ENCODE measurements at regions not wholly inside any gene's neighbourhood (a gene's known extent, or its start where the extent isn't known, plus 50 kb on each side); places are given as distances from the start of the nearest gene placed in this dataset.
"Not testable (repeated sequence)": the region's sequence is repeated elsewhere in the genome, so short reads cannot be mapped to it uniquely, and the experiment has no call there.

DNA sequence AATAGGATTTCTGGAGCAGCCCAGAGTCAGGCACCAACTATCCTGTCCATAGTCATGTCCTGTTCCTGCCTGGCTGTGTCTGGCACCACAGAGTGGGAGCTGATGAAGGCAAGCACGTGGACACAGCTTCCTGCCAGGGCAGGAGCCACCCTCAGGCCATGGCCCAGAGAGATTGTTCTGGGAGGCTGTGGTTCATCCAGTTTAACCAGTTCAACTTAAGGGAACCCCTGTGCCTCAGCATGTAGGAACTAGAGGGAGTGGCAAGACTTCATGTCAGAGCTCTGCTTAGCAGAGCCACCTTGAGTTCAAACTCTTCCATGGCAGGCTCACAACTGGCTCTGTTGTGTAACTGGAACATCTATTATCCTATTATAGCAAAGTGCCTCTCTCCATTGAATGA, 73.2 kb upstream of the NCKAP5 start:
- Mint-ChIP-seq H3K4me1 (no peaks in the 10 kb centered on the region), H3K27ac (no peak overlapping the region), H3K27me3 (no peaks in the 10 kb centered on the region), H3K36me3 (no peaks in the 10 kb centered on the region), H3K9me3 (peaks cover 0 to 3% (median 0%) of the 10 kb centered on the region in 3 donors), H3K4me3 (no peak overlapping the region)
- no CpG with 5 or more reads among the region's 1 CpG for WGBS (ENCODE audit: insufficient coverage)
- Histone ChIP-seq H3K4me3 (ENCODE audit: control insufficient read depth in 1 of 2, extremely low read depth in 1 of 2, low read length in 1 of 2) (no peak overlapping the region), H3K9me3 (no peaks in the 10 kb centered on the region), H3K4me1 (ENCODE audit: control insufficient read depth in 1 of 2, extremely low read depth in 1 of 2, insufficient read depth in 2 of 2, low read length in 2 of 2) (no peaks in the 10 kb centered on the region), H3K27me3 (replicated peaks in 1 of 2; ENCODE audit: control insufficient read depth in 2 of 2, extremely low read depth in 1 of 2, insufficient read depth in 2 of 2, low read length in 1 of 2) (no peaks in the 10 kb centered on the region), H3K27ac (ENCODE audit: low read length) (no peak overlapping the region), H3K36me3 (ENCODE audit: control insufficient read depth in 2 of 2, extremely low read depth in 1 of 2, insufficient read depth in 1 of 2, low read length in 1 of 2) (no peaks in the 10 kb centered on the region)
- DNase-seq (no peak), ATAC-seq (replicated peaks in 1 of 4) (no peak)
- POLR2A ChIA-PET: interaction anchor here in 1 of 2 donors (0.7 kb wide), 1 partner anchor 31 kb away, joined by 3 read pairs; no protein-coding TSS in a partner anchor
- CTCF ChIA-PET: no interaction called here

DNA sequence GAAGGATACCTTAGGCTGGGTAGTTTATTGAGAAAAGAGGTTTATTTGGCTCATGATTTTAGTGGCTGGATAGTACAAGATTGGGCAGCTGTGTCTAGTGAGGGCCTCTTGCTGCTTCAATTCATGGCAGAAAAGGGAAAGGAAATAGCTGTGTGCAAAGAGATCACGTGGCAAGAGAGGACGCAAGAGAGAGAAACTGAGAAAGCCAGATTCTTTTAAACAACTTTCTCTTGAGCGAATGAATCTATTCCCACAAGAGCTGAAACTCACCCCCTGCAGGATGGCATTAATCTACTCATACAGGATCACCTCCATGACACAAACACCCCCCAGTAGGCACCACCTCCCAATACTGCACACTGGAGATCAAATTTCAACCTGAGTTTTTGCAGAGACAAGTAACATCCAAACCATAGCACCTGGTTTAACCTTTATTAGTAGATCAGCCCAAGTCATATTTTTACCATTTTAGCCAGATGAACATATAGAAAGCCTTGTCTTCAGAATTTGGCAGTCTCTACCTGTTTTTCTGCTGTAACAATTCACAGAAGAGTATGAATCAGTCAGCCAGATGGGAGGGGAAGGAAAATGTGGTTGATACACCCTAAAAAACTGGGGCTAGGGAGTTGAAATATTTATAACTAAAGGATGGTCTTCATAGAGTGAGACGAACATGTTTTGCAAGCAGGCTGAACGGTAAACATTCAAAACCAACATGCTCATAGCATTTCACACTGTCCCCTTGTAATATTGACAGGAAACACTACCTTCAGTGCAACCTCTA, 73.9 kb upstream of the NCKAP5 start:
- ChIA-PET POLR2A (interaction anchor here in 1 of 2 donors (0.7 kb wide), 1 partner anchor 30 kb away, joined by 3 read pairs; no protein-coding TSS in a partner anchor), CTCF (no interaction called here)
- H3K27ac Mint-ChIP-seq: no peak overlapping the region

DNA sequence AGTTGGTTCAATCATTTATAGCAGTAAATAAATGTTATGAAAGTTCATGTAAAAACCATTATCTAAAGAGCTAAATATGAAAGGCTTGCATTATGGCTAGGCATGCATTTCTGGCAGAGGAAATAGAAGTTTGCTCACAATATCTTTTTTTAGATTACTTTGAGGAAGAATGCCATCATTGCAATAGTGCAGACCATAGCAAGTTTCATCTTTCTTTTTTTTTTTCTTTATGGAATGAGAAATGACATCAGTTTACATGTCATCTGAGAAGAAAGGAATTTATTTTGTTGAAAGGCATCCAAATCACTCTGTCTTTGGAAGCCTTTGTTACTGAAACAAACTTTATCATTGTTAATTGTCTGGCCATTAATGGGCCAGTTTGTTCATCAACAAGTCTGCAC, 74.5 kb upstream of the NCKAP5 start:
- CTCF ChIA-PET: no interaction called here
- H3K9me3 ChIP-seq: no peaks in the 10 kb centered on the region
- Mint-ChIP-seq H3K36me3 (no peaks in the 10 kb centered on the region), H3K9me3 (peaks cover 0 to 3% (median 0%) of the 10 kb centered on the region in 3 donors), H3K27ac (no peak overlapping the region), H3K27me3 (no peaks in the 10 kb centered on the region), H3K4me3 (no peak overlapping the region), H3K4me1 (no peaks in the 10 kb centered on the region)
- no peaks in the 10 kb centered on the region for H3K27me3 ChIP-seq (replicated peaks in 1 of 2; ENCODE audit: control insufficient read depth in 2 of 2, extremely low read depth in 1 of 2, insufficient read depth in 2 of 2, low read length in 1 of 2)
- no peak overlapping the region for H3K27ac ChIP-seq (ENCODE audit: low read length)
- DNase-seq: no peak
- no peak overlapping the region for H3K4me3 ChIP-seq (ENCODE audit: control insufficient read depth in 1 of 2, extremely low read depth in 1 of 2, low read length in 1 of 2)
- H3K36me3 ChIP-seq (ENCODE audit: control insufficient read depth in 2 of 2, extremely low read depth in 1 of 2, insufficient read depth in 1 of 2, low read length in 1 of 2): no peaks in the 10 kb centered on the region
- H3K4me1 ChIP-seq (ENCODE audit: control insufficient read depth in 1 of 2, extremely low read depth in 1 of 2, insufficient read depth in 2 of 2, low read length in 2 of 2): no peaks in the 10 kb centered on the region
- POLR2A ChIA-PET: no interaction called here
- ATAC-seq (replicated peaks in 1 of 4): no peak

More for the DNA sequence above, 73.9 kb upstream of the NCKAP5 start:
- no peaks in the 10 kb centered on the region for H3K4me1 ChIP-seq (ENCODE audit: control insufficient read depth in 1 of 2, extremely low read depth in 1 of 2, insufficient read depth in 2 of 2, low read length in 2 of 2)
- H3K27ac ChIP-seq (ENCODE audit: low read length): no peak overlapping the region
- ATAC-seq (replicated peaks in 1 of 4) (no peak), DNase-seq (no peak)
- H3K27me3 ChIP-seq (replicated peaks in 1 of 2; ENCODE audit: control insufficient read depth in 2 of 2, extremely low read depth in 1 of 2, insufficient read depth in 2 of 2, low read length in 1 of 2): no peaks in the 10 kb centered on the region
- no peaks in the 10 kb centered on the region for H3K9me3 ChIP-seq
- H3K36me3 ChIP-seq (ENCODE audit: control insufficient read depth in 2 of 2, extremely low read depth in 1 of 2, insufficient read depth in 1 of 2, low read length in 1 of 2): no peaks in the 10 kb centered on the region
- Mint-ChIP-seq H3K36me3 (no peaks in the 10 kb centered on the region), H3K4me1 (no peaks in the 10 kb centered on the region), H3K9me3 (peaks cover 0 to 3% (median 0%) of the 10 kb centered on the region in 3 donors), H3K27me3 (no peaks in the 10 kb centered on the region), H3K4me3 (no peak overlapping the region)
- H3K4me3 ChIP-seq (ENCODE audit: control insufficient read depth in 1 of 2, extremely low read depth in 1 of 2, low read length in 1 of 2): no peak overlapping the region
- WGBS (ENCODE audit: insufficient coverage): 80% methylated on average over 2 of the region's 5 CpGs

DNA sequence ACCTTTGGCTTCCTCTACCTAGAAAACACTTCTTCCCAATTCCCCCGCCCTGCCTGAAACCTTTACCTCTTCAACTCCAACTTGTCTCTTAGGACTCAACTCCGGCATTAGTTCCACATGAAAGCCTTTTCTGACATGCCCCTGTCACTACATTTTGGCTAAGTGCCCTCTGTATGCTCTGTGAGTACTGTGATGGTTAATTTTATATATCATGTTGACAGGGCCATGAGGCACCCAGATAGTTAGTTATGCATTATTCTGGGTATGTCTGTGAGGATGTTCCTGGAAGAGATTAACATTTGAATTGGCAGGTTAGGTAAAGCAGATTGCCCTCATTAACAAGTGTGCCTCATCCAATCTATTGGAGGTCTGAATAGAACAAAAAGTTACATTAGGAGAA, 75.6 kb upstream of the NCKAP5 start:
- Histone ChIP-seq H3K36me3 (ENCODE audit: control insufficient read depth in 2 of 2, extremely low read depth in 1 of 2, insufficient read depth in 1 of 2, low read length in 1 of 2) (no peaks in the 10 kb centered on the region), H3K4me1 (ENCODE audit: control insufficient read depth in 1 of 2, extremely low read depth in 1 of 2, insufficient read depth in 2 of 2, low read length in 2 of 2) (no peaks in the 10 kb centered on the region), H3K9me3 (no peaks in the 10 kb centered on the region), H3K27me3 (replicated peaks in 1 of 2; ENCODE audit: control insufficient read depth in 2 of 2, extremely low read depth in 1 of 2, insufficient read depth in 2 of 2, low read length in 1 of 2) (no peaks in the 10 kb centered on the region), H3K4me3 (ENCODE audit: control insufficient read depth in 1 of 2, extremely low read depth in 1 of 2, low read length in 1 of 2) (no peak overlapping the region), H3K27ac (ENCODE audit: low read length) (no peak overlapping the region)
- Mint-ChIP-seq H3K27me3 (no peaks in the 10 kb centered on the region), H3K27ac (no peak overlapping the region), H3K4me1 (no peaks in the 10 kb centered on the region), H3K4me3 (no peak overlapping the region), H3K9me3 (peaks cover 0 to 3% (median 0%) of the 10 kb centered on the region in 3 donors), H3K36me3 (no peaks in the 10 kb centered on the region)
- POLR2A ChIA-PET: no interaction called here
- ATAC-seq (replicated peaks in 1 of 4) (no peak), DNase-seq (no peak)
- WGBS (ENCODE audit: insufficient coverage): no CpG with 5 or more reads among the region's 2 CpGs
- CTCF ChIA-PET: interaction anchor here in 1 of 2 donors (0.6 kb wide), 1 partner anchor 136 kb away, joined by 3 read pairs; no protein-coding TSS in a partner anchor

DNA sequence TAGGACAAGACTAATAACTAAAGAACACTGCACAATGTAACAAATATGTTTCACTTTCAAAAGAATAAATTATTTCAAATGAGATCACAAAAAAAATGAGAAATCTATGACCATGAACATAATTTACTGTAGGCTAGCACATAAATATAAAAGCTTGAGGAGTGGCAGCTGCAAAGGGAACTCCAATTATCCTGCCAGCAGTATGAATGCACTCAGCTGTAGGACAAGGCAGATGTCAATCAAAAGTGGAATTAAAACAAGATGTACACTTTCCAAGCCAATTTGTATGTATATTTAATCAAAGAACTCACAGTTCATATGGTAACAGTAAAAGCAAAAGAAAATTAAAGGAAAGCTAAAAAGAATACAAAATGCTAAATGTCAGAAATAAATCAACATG, 76.6 kb upstream of the NCKAP5 start:
- no peaks in the 10 kb centered on the region for H3K4me1 ChIP-seq (ENCODE audit: control insufficient read depth in 1 of 2, extremely low read depth in 1 of 2, insufficient read depth in 2 of 2, low read length in 2 of 2)
- H3K4me1 Mint-ChIP-seq: no peaks in the 10 kb centered on the region
- H3K27ac ChIP-seq (ENCODE audit: low read length): no peak overlapping the region
- no peak for ATAC-seq (replicated peaks in 1 of 4)
- no peaks in the 10 kb centered on the region for H3K9me3 ChIP-seq
- DNase-seq: no peak
- H3K9me3 Mint-ChIP-seq: peaks cover 0 to 3% (median 2%) of the 10 kb centered on the region in 3 donors
- H3K36me3 ChIP-seq (ENCODE audit: control insufficient read depth in 2 of 2, extremely low read depth in 1 of 2, insufficient read depth in 1 of 2, low read length in 1 of 2): no peaks in the 10 kb centered on the region
- H3K27me3 Mint-ChIP-seq: no peaks in the 10 kb centered on the region
- POLR2A ChIA-PET: no interaction called here
- no peak overlapping the region for H3K27ac Mint-ChIP-seq
- no peaks in the 10 kb centered on the region for H3K36me3 Mint-ChIP-seq
- H3K4me3 ChIP-seq (ENCODE audit: control insufficient read depth in 1 of 2, extremely low read depth in 1 of 2, low read length in 1 of 2): no peak overlapping the region
- H3K4me3 Mint-ChIP-seq: no peak overlapping the region
- H3K27me3 ChIP-seq (replicated peaks in 1 of 2; ENCODE audit: control insufficient read depth in 2 of 2, extremely low read depth in 1 of 2, insufficient read depth in 2 of 2, low read length in 1 of 2): no peaks in the 10 kb centered on the region
- CTCF ChIA-PET: no interaction called here

DNA sequence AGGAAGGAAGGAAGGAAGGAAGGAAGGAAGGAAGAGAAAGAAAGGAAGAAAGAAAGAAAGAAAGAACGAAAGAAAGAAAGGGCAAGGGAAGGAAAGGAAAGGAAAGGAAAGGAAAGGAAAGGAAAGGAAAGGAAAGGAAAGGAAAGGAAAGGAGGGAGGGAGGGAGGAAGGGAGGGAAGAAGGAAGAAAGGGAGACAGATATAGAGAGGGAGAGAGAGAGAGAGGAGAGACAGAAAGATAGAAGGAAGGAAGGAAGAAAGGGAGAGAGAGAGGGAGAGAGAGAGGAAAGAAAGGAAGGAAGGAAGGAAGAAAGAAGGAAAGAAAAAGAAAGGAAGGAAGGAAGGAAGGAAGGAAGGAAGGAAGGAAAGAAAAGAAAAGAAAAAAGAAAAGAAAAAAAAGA, 79.1 kb upstream of the NCKAP5 start:
- H3K27me3 Mint-ChIP-seq; H3K4me3 ChIP-seq (ENCODE audit: control insufficient read depth in 1 of 2, extremely low read depth in 1 of 2, low read length in 1 of 2); H3K9me3 Mint-ChIP-seq; CTCF ChIA-PET; H3K36me3 Mint-ChIP-seq; H3K36me3 ChIP-seq (ENCODE audit: control insufficient read depth in 2 of 2, extremely low read depth in 1 of 2, insufficient read depth in 1 of 2, low read length in 1 of 2); ATAC-seq (replicated peaks in 1 of 4); H3K27me3 ChIP-seq (replicated peaks in 1 of 2; ENCODE audit: control insufficient read depth in 2 of 2, extremely low read depth in 1 of 2, insufficient read depth in 2 of 2, low read length in 1 of 2); H3K27ac ChIP-seq (ENCODE audit: low read length); POLR2A ChIA-PET; H3K4me1 Mint-ChIP-seq; H3K27ac Mint-ChIP-seq; H3K4me1 ChIP-seq (ENCODE audit: control insufficient read depth in 1 of 2, extremely low read depth in 1 of 2, insufficient read depth in 2 of 2, low read length in 2 of 2); H3K4me3 Mint-ChIP-seq; DNase-seq; H3K9me3 ChIP-seq: not testable (repeated sequence)
- WGBS (ENCODE audit: insufficient coverage): 81% methylated on average over 1 of the region's 1 CpG

DNA sequence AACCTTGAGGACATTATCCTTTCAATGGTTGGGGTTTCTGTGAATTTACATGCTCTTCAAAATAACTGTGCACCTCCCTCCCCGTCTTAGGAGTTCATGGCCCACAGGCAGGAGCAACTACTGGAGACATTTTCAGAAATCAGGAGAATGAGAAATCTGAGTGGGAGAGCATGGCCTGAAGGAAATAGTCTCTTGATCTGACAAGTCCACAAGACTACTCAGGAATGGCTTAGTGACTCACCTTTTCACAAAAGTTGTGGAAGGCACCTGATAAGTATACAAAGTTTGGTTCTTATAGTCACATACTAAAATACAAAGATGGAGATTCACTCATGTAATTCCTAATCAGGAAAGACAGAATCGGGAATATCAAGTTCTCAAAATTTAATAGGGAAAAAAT, 83.6 kb upstream of the NCKAP5 start:
- Mint-ChIP-seq H3K9me3 (peaks cover 4 to 14% (median 7%) of the 10 kb centered on the region in 3 donors), H3K4me3 (no peak overlapping the region), H3K27me3 (no peaks in the 10 kb centered on the region), H3K27ac (no peak overlapping the region), H3K4me1 (no peaks in the 10 kb centered on the region), H3K36me3 (no peaks in the 10 kb centered on the region)
- no CpG with 5 or more reads among the region's 2 CpGs for WGBS (ENCODE audit: insufficient coverage)
- no peaks in the 10 kb centered on the region for H3K4me1 ChIP-seq (ENCODE audit: control insufficient read depth in 1 of 2, extremely low read depth in 1 of 2, insufficient read depth in 2 of 2, low read length in 2 of 2)
- no peak for DNase-seq
- no peaks in the 10 kb centered on the region for H3K36me3 ChIP-seq (ENCODE audit: control insufficient read depth in 2 of 2, extremely low read depth in 1 of 2, insufficient read depth in 1 of 2, low read length in 1 of 2)
- H3K27me3 ChIP-seq (replicated peaks in 1 of 2; ENCODE audit: control insufficient read depth in 2 of 2, extremely low read depth in 1 of 2, insufficient read depth in 2 of 2, low read length in 1 of 2): no peaks in the 10 kb centered on the region
- H3K9me3 ChIP-seq: no peaks in the 10 kb centered on the region
- CTCF ChIA-PET: no interaction called here
- no peak overlapping the region for H3K27ac ChIP-seq (ENCODE audit: low read length)
- ATAC-seq (replicated peaks in 1 of 4): no peak
- POLR2A ChIA-PET: no interaction called here
- no peak overlapping the region for H3K4me3 ChIP-seq (ENCODE audit: control insufficient read depth in 1 of 2, extremely low read depth in 1 of 2, low read length in 1 of 2)

Measured in T-cell (primary cell).